ENCODE measurements at regions not wholly inside any gene's neighbourhood (a gene's known extent, or its start where the extent isn't known, plus 50 kb on each side); places are given as distances from the start of the nearest gene placed in this dataset.

DNA sequence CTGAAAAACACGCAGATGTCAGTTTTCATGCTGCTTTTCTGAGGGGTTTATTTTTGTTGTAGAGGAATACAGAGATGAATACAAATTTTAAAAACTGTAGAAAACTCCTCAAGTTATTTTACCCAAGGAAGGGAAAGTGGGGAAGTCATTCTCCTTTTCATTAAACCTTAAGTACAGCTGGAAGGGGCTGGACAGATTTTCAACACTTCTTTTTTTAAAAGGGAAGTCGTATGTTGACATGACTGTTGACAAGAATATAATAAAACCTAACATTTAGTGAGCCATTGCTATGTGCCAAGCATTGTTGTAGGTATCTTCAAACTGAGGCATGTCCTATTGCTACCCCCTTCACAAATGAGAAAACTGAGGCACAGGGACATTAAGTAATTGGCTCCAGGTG is 235.7 kb upstream of the ELL2 start:
- whole genome bisulfite sequencing (ENCODE audit: missing lambda C conversion rate): 85% methylated on average over 2 of the region's 2 CpGs
- CTCF ChIA-PET: interaction anchor here (0.7 kb wide), 1 partner anchor 10 kb away, joined by 3 read pairs; no protein-coding TSS in a partner anchor
- TF ChIP-seq FOSL2 (IDR thresholded peaks at IDR 0.05) (no peak), FOSL2 (CRISPR knock-in tag; IDR thresholded peaks at IDR 0.05) (no peak), NR3C1 (IDR thresholded peaks at IDR 0.05) (no peak), RFX5 (IDR thresholded peaks at IDR 0.05) (no peak), POLR2AphosphoS2 (conservative IDR thresholded peaks at IDR 0.05; ENCODE audit: low read length) (no peak), HES2 (IDR thresholded peaks at IDR 0.05) (no peak), ELK1 (IDR thresholded peaks at IDR 0.05; ENCODE audit: low read depth, low read length) (no peak), FOSB (CRISPR knock-in tag; IDR thresholded peaks at IDR 0.05) (no peak), EP300 (IDR thresholded peaks at IDR 0.05) (no peak), USF2 (IDR thresholded peaks at IDR 0.05) (no peak), NFE2L2 (conservative IDR thresholded peaks at IDR 0.05; ENCODE audit: low read length) (no peak), CBX8 (IDR thresholded peaks at IDR 0.05) (no peak)
- TF ChIP-seq, protein P1, sequence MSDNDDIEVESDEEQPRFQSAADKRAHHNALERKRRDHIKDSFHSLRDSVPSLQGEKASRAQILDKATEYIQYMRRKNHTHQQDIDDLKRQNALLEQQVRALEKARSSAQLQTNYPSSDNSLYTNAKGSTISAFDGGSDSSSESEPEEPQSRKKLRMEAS (IDR thresholded peaks at IDR 0.05): no peak
- Histone ChIP-seq H3K4me2 (no peak overlapping the region), H3K9me3 (no peaks in the 10 kb centered on the region), H3K4me3 (no peak overlapping the region), H3K4me1 (peaks cover 30% of the 10 kb centered on the region), H3K27ac (peak overlapping the region; percentile 3 to 51; a peak in 3 of 6 replicates)
- ATAC-seq (no peak), DNase-seq (ENCODE audit: low read depth in 1 of 2, low spot score in 1 of 2) (no peak), FAIRE-seq (no peak)
- POLR2A ChIA-PET: no interaction called here

- TF ChIP-seq, protein P2, sequence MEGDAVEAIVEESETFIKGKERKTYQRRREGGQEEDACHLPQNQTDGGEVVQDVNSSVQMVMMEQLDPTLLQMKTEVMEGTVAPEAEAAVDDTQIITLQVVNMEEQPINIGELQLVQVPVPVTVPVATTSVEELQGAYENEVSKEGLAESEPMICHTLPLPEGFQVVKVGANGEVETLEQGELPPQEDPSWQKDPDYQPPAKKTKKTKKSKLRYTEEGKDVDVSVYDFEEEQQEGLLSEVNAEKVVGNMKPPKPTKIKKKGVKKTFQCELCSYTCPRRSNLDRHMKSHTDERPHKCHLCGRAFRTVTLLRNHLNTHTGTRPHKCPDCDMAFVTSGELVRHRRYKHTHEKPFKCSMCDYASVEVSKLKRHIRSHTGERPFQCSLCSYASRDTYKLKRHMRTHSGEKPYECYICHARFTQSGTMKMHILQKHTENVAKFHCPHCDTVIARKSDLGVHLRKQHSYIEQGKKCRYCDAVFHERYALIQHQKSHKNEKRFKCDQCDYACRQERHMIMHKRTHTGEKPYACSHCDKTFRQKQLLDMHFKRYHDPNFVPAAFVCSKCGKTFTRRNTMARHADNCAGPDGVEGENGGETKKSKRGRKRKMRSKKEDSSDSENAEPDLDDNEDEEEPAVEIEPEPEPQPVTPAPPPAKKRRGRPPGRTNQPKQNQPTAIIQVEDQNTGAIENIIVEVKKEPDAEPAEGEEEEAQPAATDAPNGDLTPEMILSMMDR (IDR thresholded peaks at IDR 0.05): no peak
- TF ChIP-seq ZC3H11A (IDR thresholded peaks at IDR 0.05) (no peak), POLR2A (IDR thresholded peaks at IDR 0.05; ENCODE audit: low read length) (no peak), CEBPB (IDR thresholded peaks at IDR 0.05) (no peak)
- H3K4me3 ChIP-seq: no peak overlapping the region
- POLR2A ChIA-PET: no interaction called here
- DNase-seq (ENCODE audit: low read depth in 1 of 2, low spot score in 1 of 2) (no peak), FAIRE-seq (peak; percentile 13), ATAC-seq (no peak)
- peak overlapping the region; percentile 3 to 51; a peak in 3 of 6 replicates for H3K27ac ChIP-seq
- H3K9me3 ChIP-seq: no peaks in the 10 kb centered on the region
- no peak overlapping the region for H3K4me2 ChIP-seq
- CTCF ChIA-PET: interaction anchor here (0.7 kb wide), 1 partner anchor 11 kb away, joined by 3 read pairs; no protein-coding TSS in a partner anchor
- H3K4me1 ChIP-seq: peaks cover 30% of the 10 kb centered on the region
- WGBS (ENCODE audit: missing lambda C conversion rate): 72% methylated on average over 1 of the region's 1 CpG
These were observed 235.2 kb upstream of the ELL2 start for GRCh38 chr5:96196890-96197289.

- CTCF ChIA-PET: no interaction called here
- H3K4me3 ChIP-seq: no peak overlapping the region
- POLR2A ChIA-PET: no interaction called here
- H3K4me1 ChIP-seq: peaks cover 30% of the 10 kb centered on the region
- WGBS (ENCODE audit: missing lambda C conversion rate): 85% methylated on average over 4 of the region's 4 CpGs
- no peak overlapping the region for H3K27ac ChIP-seq
- DNase-seq (ENCODE audit: low read depth in 1 of 2, low spot score in 1 of 2): no peak
- no peak for FAIRE-seq
- no peak overlapping the region for H3K4me2 ChIP-seq
- ATAC-seq: no peak
- no peaks in the 10 kb centered on the region for H3K9me3 ChIP-seq
- TF ChIP-seq REST (IDR thresholded peaks at IDR 0.05): no peak
- no peak for TF ChIP-seq CHD2 (IDR thresholded peaks at IDR 0.05; ENCODE audit: low read length, partially characterized antibody)
- no peak for TF ChIP-seq PBX3 (IDR thresholded peaks at IDR 0.05)
- TF ChIP-seq RCOR1 (IDR thresholded peaks at IDR 0.05; ENCODE audit: low read depth, low read length): no peak
- TF ChIP-seq FOSB (CRISPR knock-in tag; IDR thresholded peaks at IDR 0.05): no peak
- no peak for TF ChIP-seq HDAC2 (IDR thresholded peaks at IDR 0.05)
- TF ChIP-seq NPAS2 (CRISPR knock-in tag; IDR thresholded peaks at IDR 0.05; ENCODE audit: borderline replicate concordance): no peak
- TF ChIP-seq POLR2AphosphoS2 (conservative IDR thresholded peaks at IDR 0.05; ENCODE audit: low read length): no peak
- no peak for TF ChIP-seq TFCP2L1 (CRISPR knock-in tag; IDR thresholded peaks at IDR 0.05)
- no peak for TF ChIP-seq ZFP36 (IDR thresholded peaks at IDR 0.05; ENCODE audit: borderline replicate concordance, partially characterized antibody)
- no peak for TF ChIP-seq KDM1A (IDR thresholded peaks at IDR 0.05; ENCODE audit: low read depth)
- no peak for TF ChIP-seq ZNF302 (CRISPR knock-in tag; IDR thresholded peaks at IDR 0.05)
- TF ChIP-seq ZSCAN20 (CRISPR knock-in tag; IDR thresholded peaks at IDR 0.05): no peak
- TF ChIP-seq FOXS1 (CRISPR knock-in tag; IDR thresholded peaks at IDR 0.05): no peak
These were observed 234.8 kb upstream of the ELL2 start for GRCh38 chr5:96196407-96196806.

Data from A549 (cell line).